Nephron (organoid): ENCODE measurements at regions not wholly inside any gene's neighbourhood (a gene's known extent, or its start where the extent isn't known, plus 50 kb on each side); places are given as distances from the start of the nearest gene placed in this dataset.

Experiments
- H3K27ac Mint-ChIP-seq, 3 experiments: 2 replicates each; pipeline ENCODE4 v1.8.0; 2020; ENCODE audit warnings: mixed read lengths in 3 of 3, mild to moderate bottlenecking in 2 of 3, moderate library complexity in 1 of 3
- H3K27me3 Mint-ChIP-seq: 2 replicates; pipeline ENCODE4 v1.8.0; 2021; ENCODE audit warnings: low read depth, mild to moderate bottlenecking, moderate library complexity, mixed read lengths
- H3K36me3 Mint-ChIP-seq: 2 replicates; pipeline ENCODE4 v1.8.0; 2020; ENCODE audit warnings: low read depth, mixed read lengths
- H3K4me1 Mint-ChIP-seq: 2 replicates; pipeline ENCODE4 v1.8.0; 2020; ENCODE audit warnings: mixed read lengths
- H3K4me3 Mint-ChIP-seq, 3 experiments: 2 replicates each; pipeline ENCODE4 v1.8.0; 2020; ENCODE audit warnings: mild to moderate bottlenecking in 3 of 3, mixed read lengths in 3 of 3, moderate library complexity in 2 of 3
- H3K9me3 Mint-ChIP-seq: 2 replicates; pipeline ENCODE4 v1.8.0; 2020; ENCODE audit warnings: mixed read lengths
- CTCF ChIP-seq, 3 experiments: fragments of 200-600 bp; sonication (generic); IDR thresholded peaks; one replicate each; pipeline ENCODE4 v1.5.0; 2021; ENCODE audit warnings: antibody characterized with exemption in 3 of 3; ENCODE audit not compliant: unreplicated experiment in 3 of 3

GRCh38 chr1:60234776-60235175 lies 161.2 kb upstream of the C1orf87 start:
- peaks cover 7% of the 10 kb centered on the region for H3K4me1 Mint-ChIP-seq
- TF ChIP-seq CTCF (IDR thresholded peaks at IDR 0.05; ENCODE audit: unreplicated experiment in 3 of 3), result no peak
- H3K27me3 Mint-ChIP-seq, result peaks cover 3% of the 10 kb centered on the region

GRCh38 chr1:60229821-60230220 lies 156.3 kb upstream of the C1orf87 start:
- peak overlapping the region in 2 of 3 experiments; percentile 31 to 74 for H3K27ac Mint-ChIP-seq
- no peaks in the 10 kb centered on the region for H3K27me3 Mint-ChIP-seq
- TF ChIP-seq CTCF (IDR thresholded peaks at IDR 0.05; ENCODE audit: unreplicated experiment in 3 of 3), result no peak
- H3K4me1 Mint-ChIP-seq, result peaks cover 19% of the 10 kb centered on the region
- no peaks in the 10 kb centered on the region for H3K36me3 Mint-ChIP-seq
- H3K4me3 Mint-ChIP-seq, result no peak overlapping the region
- H3K9me3 Mint-ChIP-seq, result peaks cover 6% of the 10 kb centered on the region

More at GRCh38 chr1:60234776-60235175, 161.2 kb upstream of the C1orf87 start:
- Mint-ChIP-seq H3K27ac (no peak overlapping the region), H3K36me3 (no peaks in the 10 kb centered on the region), H3K4me3 (no peak overlapping the region), H3K9me3 (peaks cover 8% of the 10 kb centered on the region)

- H3K27ac Mint-ChIP-seq, result no peak overlapping the region
- no peak overlapping the region for H3K4me3 Mint-ChIP-seq
- no peak for TF ChIP-seq CTCF (IDR thresholded peaks at IDR 0.05; ENCODE audit: unreplicated experiment in 3 of 3)
- H3K27me3 Mint-ChIP-seq, result no peaks in the 10 kb centered on the region
- peaks cover 6% of the 10 kb centered on the region for H3K9me3 Mint-ChIP-seq
- H3K36me3 Mint-ChIP-seq, result no peaks in the 10 kb centered on the region
- H3K4me1 Mint-ChIP-seq, result peaks cover 37% of the 10 kb centered on the region
Observed at GRCh38 chr1:60228041-60228491, 154.5 kb upstream of the C1orf87 start.

GRCh38 chr1:60227601-60228000 lies 154.0 kb upstream of the C1orf87 start:
- no peak for TF ChIP-seq CTCF (IDR thresholded peaks at IDR 0.05; ENCODE audit: unreplicated experiment in 3 of 3)
- H3K27ac Mint-ChIP-seq, result no peak overlapping the region
- H3K4me3 Mint-ChIP-seq, result no peak overlapping the region
- H3K27me3 Mint-ChIP-seq, result no peaks in the 10 kb centered on the region
- no peaks in the 10 kb centered on the region for H3K36me3 Mint-ChIP-seq
- peaks cover 41% of the 10 kb centered on the region for H3K4me1 Mint-ChIP-seq
- H3K9me3 Mint-ChIP-seq, result peaks cover 6% of the 10 kb centered on the region

GRCh38 chr1:60225486-60225885 lies 151.9 kb upstream of the C1orf87 start:
- Mint-ChIP-seq H3K9me3 (peaks cover 6% of the 10 kb centered on the region), H3K36me3 (no peaks in the 10 kb centered on the region), H3K4me3 (no peak overlapping the region), H3K27me3 (no peaks in the 10 kb centered on the region), H3K4me1 (peaks cover 45% of the 10 kb centered on the region), H3K27ac (peak overlapping the region in 1 of 3 experiments; percentile 60)
- no peak for TF ChIP-seq CTCF (IDR thresholded peaks at IDR 0.05; ENCODE audit: unreplicated experiment in 3 of 3)

GRCh38 chr1:60224523-60224922 lies 151.0 kb upstream of the C1orf87 start:
- Mint-ChIP-seq H3K9me3 (peaks cover 6% of the 10 kb centered on the region), H3K4me3 (no peak overlapping the region), H3K27ac (peak overlapping the region in 2 of 3 experiments; percentile 33 to 60), H3K36me3 (no peaks in the 10 kb centered on the region), H3K4me1 (peaks cover 37% of the 10 kb centered on the region), H3K27me3 (no peaks in the 10 kb centered on the region)
- no peak for TF ChIP-seq CTCF (IDR thresholded peaks at IDR 0.05; ENCODE audit: unreplicated experiment in 3 of 3)
